ENCODE measurements at regions not wholly inside any gene's neighbourhood (a gene's known extent, or its start where the extent isn't known, plus 50 kb on each side); places are given as distances from the start of the nearest gene placed in this dataset.

DNA sequence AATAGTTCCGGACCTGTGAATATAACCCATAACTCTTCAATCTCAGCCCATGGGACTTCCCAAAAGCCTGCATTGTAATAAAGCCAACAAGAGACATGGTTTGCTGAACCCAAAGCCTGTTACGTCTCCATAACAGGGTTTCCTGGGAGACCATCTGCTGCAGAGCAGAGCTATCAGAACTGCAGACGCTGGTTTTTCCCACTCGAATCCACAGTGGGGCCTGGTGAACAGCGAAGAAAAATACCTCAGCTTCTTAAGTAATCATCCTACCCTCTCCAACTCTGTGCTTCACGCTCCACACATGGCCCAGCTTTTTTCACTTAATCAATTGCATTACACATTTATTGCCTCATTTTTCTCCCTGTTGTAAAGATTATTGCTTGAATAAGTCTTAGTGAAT is 409.5 kb upstream of the GRIA1 start:
- TF ChIP-seq, protein P1, sequence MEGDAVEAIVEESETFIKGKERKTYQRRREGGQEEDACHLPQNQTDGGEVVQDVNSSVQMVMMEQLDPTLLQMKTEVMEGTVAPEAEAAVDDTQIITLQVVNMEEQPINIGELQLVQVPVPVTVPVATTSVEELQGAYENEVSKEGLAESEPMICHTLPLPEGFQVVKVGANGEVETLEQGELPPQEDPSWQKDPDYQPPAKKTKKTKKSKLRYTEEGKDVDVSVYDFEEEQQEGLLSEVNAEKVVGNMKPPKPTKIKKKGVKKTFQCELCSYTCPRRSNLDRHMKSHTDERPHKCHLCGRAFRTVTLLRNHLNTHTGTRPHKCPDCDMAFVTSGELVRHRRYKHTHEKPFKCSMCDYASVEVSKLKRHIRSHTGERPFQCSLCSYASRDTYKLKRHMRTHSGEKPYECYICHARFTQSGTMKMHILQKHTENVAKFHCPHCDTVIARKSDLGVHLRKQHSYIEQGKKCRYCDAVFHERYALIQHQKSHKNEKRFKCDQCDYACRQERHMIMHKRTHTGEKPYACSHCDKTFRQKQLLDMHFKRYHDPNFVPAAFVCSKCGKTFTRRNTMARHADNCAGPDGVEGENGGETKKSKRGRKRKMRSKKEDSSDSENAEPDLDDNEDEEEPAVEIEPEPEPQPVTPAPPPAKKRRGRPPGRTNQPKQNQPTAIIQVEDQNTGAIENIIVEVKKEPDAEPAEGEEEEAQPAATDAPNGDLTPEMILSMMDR (conservative IDR thresholded peaks at IDR 0.05; ENCODE audit: low read depth, low read length) = no peak
- no peak for TF ChIP-seq EZH2phosphoT487 (IDR thresholded peaks at IDR 0.05; ENCODE audit: borderline replicate concordance, low read length)
